ENCODE measurements at regions not wholly inside any gene's neighbourhood (a gene's known extent, or its start where the extent isn't known, plus 50 kb on each side); places are given as distances from the start of the nearest gene placed in this dataset.
A peak's percentile ranks its signal among the peaks of the same experiment; 100 is the strongest.

DNA sequence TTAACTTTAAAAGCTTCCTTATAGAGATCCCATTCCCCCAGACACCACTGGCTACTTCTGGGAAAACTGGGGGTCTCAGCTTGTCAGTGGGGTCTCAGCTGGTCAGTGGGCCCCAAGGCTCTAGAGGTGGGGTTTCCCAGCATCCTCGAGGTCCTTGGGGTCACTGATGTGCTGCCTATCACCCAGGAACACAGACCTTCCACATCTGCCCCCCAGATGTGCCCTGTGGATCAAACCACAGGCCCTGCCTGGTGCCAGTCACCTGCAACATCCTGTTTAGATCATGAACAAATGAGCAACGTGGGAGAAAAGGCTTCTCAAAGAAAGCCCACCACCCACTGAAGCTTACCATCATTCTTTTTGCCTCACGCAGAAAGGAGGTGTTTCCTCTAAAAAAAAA, 165.6 kb upstream of the FSTL4 start:
- DNase-seq (ENCODE audit: low spot score): no peak

- no peak for DNase-seq (ENCODE audit: low spot score)
Measured at GRCh38 chr5:133775584-133776304, 163.4 kb upstream of the FSTL4 start.

- no peak for DNase-seq (ENCODE audit: low spot score)
Measured at GRCh38 chr5:133773247-133774202, 161.2 kb upstream of the FSTL4 start.

DNA sequence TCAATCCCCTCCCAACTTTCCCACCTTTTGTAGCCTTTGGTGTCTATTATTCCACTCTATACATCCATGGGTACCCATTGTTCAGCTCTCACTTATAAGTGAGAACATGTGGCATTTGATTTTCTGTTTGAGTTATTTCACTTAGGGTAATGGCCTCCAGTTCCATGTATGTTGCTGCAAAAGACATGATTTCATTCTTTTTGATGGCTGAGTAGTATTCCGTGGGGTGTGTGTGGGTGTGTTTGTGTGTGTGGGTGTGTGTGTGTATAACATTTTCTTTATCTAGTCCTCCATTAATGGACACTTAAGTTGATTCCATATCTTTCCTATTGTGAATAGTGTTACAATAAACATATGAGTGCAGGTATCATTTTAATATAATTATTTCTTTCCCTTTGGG, 157.5 kb upstream of the FSTL4 start:
- no peak for DNase-seq (ENCODE audit: low spot score)

GRCh38 chr5:133763744-133764143, 151.4 kb upstream of the FSTL4 start:
- no peak for DNase-seq (ENCODE audit: low spot score)

DNA sequence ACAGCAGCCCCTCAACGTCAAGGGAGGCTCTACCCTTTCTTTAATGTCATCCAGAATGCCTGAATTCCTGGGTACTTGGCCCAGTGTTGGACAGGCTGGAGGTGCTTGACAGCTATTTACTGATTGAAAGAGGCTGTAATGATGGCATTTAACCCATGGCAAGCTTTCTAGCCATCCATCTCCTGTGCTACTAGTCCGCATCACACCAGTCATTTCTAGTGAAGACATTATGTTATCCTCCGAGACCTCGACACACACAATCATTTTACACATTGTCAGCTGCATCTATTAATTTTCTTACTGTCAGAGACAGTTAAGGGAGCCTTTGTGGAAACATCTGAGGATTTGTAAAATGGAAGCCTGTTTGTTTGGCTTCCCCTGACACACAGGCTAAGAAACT, 149.3 kb upstream of the FSTL4 start:
- no peak for DNase-seq (ENCODE audit: low spot score)

DNA sequence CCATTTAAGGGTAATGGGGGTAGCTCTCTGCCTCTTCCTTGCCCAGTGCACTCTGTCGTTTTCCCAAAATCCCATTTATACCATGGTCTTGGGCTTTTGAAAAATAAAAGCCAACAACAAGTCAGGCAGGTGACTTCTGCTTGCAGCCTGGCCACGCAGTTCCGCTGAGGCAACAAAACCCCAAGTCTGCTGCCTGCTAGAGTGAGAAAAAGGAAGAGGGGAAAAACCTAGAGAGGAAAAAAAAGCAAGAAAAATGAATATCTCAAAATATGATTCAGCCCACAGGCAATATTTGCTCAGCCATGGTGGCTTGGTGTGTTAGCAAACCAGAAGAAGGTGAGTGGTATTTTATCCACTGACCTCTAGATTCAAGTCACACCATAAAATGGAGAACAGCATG, 148.2 kb upstream of the FSTL4 start:
- no peak for DNase-seq (ENCODE audit: low spot score)

- DNase-seq (ENCODE audit: low spot score): no peak
Measured at GRCh38 chr5:133758641-133759040, 146.3 kb upstream of the FSTL4 start.

DNA sequence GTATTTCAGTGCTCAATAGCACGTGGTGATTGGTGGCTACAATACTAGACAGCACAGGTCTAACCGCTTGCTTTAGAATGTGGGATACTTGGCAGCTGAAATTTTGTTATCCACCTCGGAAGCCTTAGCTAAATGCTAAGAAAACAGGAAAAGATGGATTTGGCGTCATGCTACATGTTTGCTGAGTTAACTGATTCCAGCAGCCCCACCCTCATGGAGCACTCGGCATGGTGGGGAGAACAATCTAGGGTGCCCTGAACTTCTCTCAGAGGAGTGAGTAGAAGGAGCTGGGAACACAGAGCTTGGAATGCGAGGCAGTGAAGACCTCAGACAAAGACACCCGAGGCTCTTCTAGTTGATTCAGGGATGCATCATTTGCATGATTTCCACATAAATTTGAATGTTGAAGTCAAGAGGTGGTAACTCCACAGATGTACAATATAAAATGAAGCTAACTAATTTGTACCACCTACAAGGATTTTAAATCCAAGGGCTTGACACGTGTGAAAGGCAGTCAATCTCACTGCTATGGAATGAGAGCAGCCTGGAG, 145.1 kb upstream of the FSTL4 start:
- no peak for DNase-seq (ENCODE audit: low spot score)

- no peak for DNase-seq (ENCODE audit: low spot score)
Measured at GRCh38 chr5:133756756-133757155, 144.4 kb upstream of the FSTL4 start.

- no peak for DNase-seq (ENCODE audit: low spot score)
Measured at GRCh38 chr5:133756036-133756435, 143.7 kb upstream of the FSTL4 start.

DNA sequence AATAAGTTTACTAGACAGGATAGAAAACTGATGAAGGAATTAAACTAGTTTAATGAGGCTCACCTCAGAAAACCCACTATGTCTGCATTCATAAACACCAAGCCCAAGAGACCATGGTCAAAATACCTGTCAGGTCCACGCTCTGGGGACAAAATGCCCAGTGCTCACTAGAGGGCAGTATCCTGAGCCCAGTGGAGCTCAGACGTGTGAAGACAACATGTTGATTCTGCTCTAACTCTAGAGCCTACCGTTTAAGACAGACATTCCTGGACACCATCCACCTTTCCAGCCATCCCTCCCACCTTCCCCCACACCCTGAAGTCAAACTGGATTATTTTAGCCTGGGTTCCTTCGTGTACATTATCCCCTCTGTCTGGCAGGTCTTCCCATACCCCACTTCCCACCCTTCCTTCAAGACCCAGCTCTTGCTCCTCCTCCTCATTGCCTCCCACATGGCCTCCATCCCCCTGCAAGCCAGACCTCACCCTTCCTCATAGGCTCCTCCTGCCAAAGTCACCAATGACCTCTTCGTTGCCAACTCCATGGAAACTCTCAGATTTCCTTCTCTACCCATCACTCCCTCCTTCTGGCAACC, 142.3 kb upstream of the FSTL4 start:
- DNase-seq (ENCODE audit: low spot score): no peak

- no peak for DNase-seq (ENCODE audit: low spot score)
Measured at GRCh38 chr5:133753856-133754255, 141.5 kb upstream of the FSTL4 start.

GRCh38 chr5:133751846-133752245, 139.5 kb upstream of the FSTL4 start:
- DNase-seq (ENCODE audit: low spot score): no peak

DNA sequence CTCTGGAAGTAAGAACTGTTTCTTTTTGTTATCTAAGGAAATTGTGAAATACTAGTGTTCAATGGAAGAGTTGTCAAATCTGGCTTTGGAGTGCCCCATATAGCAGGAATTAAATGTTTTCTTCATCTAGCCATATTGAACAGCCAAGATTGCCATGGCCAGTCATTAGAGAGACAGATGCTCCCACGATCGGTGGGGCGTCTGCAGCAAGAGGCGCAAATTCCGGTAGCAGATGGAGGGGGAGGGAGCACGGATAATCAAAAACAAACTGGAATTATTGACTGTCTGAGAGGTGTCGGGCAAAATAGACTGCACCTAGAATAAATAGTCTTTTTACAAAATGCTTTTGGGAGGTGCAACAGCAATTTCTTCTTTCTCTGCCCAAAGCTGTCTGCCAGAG, 139.1 kb upstream of the FSTL4 start:
- DNase-seq (ENCODE audit: low spot score): no peak

- DNase-seq (ENCODE audit: low spot score): no peak
Measured at GRCh38 chr5:133750856-133751255, 138.5 kb upstream of the FSTL4 start.

- peak; percentile 82 for DNase-seq (ENCODE audit: low spot score)
Measured at GRCh38 chr5:133750356-133750755, 138.0 kb upstream of the FSTL4 start.

DNA sequence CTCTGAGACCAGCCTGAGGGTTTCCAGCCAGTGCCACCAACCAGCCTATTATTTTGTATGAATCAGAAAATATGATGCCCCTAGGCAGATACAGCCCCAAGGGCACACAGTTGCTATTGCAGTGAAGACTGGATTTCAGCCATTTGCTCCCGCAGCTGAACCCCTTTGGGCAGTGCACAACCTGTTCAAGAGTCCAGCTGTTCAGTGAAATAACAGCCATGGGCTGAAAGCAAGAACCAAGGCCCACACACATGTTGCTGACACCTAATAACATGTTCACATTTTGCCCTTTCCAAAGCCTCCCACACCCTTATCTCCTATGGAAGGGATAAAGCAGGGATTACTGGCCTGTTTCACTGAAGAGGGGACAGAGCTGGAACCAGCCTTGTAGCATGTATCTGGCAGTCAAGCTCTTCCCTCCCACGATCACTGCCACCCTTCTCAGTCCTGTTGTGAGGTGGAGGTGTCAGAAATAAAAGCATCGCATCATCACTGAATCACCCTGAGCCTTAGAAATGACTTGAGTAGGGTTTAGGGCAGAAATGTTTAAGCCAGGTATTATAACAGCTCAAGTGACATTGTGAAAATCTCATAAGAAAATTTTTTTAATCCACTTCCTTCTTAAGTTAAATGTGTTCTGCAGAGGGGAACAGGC, 137.1 kb upstream of the FSTL4 start:
- DNase-seq (ENCODE audit: low spot score): no peak

DNA sequence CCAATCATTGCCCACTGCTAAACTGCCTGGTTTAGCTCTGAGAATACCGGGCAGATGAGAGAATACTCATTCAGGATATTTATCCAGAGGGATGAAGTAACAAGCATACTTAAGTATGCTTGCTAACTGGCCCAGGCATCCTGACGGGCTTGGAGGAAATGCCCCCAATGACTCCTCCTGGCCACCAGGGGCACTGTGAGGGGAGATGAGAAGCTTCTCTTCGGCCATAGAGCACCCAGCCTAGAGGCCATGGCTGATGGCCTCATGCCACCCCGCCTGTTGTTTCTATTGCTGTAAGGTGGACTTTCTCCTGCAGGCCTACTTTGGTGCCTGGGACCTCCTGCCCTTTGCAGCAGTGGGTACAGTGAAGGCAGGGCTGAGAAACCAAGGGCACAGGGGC, 134.5 kb upstream of the FSTL4 start:
- DNase-seq (ENCODE audit: low spot score): no peak

DNA sequence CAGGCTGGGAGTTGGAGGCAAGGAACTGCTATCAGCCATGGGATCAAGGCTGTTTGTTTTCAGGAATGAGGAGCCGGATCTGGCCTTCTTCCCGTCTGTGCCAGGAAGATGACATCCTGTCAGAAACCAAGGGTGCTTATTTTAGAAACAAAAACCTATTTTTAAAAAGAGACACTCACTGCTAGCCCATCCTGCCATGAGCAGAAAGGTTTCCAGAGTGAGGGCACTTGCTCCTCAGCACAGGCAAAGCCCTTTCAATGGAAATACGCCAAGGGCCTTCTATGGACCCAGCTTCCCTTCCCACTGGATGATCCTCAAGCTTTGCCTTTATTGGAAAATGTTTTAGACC, 132.6 kb upstream of the FSTL4 start:
- DNase-seq (ENCODE audit: low spot score): no peak

All from mesenteric fat pad (tissue), 1 donor.